ENCODE measurements at regions not wholly inside any gene's neighbourhood (a gene's known extent, or its start where the extent isn't known, plus 50 kb on each side); places are given as distances from the start of the nearest gene placed in this dataset.

- H3K4me1 ChIP-seq (ENCODE audit: insufficient read depth, low read length): no peaks in the 10 kb centered on the region; the same call in 1 of the 2 replicates
- no peak overlapping the region for H3K9ac ChIP-seq (ENCODE audit: extremely low read depth, insufficient read length, low read length)
- no peak overlapping the region for H3K56ac ChIP-seq (ENCODE audit: insufficient read length, low read depth, low read length)
- TF ChIP-seq, protein P1, sequence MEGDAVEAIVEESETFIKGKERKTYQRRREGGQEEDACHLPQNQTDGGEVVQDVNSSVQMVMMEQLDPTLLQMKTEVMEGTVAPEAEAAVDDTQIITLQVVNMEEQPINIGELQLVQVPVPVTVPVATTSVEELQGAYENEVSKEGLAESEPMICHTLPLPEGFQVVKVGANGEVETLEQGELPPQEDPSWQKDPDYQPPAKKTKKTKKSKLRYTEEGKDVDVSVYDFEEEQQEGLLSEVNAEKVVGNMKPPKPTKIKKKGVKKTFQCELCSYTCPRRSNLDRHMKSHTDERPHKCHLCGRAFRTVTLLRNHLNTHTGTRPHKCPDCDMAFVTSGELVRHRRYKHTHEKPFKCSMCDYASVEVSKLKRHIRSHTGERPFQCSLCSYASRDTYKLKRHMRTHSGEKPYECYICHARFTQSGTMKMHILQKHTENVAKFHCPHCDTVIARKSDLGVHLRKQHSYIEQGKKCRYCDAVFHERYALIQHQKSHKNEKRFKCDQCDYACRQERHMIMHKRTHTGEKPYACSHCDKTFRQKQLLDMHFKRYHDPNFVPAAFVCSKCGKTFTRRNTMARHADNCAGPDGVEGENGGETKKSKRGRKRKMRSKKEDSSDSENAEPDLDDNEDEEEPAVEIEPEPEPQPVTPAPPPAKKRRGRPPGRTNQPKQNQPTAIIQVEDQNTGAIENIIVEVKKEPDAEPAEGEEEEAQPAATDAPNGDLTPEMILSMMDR (conservative IDR thresholded peaks at IDR 0.05): no peak
- H2AFZ ChIP-seq (ENCODE audit: low read length): no peak overlapping the region
- no peaks in the 10 kb centered on the region for H4K20me1 ChIP-seq (ENCODE audit: control insufficient read depth, insufficient read depth, insufficient read length)
- no peak overlapping the region for H2BK120ac ChIP-seq (ENCODE audit: low read depth, low read length, poor library complexity, severe bottlenecking)
- no peak overlapping the region for H3K18ac ChIP-seq (ENCODE audit: insufficient read length, low read depth, low read length)
- no peak overlapping the region for H3K4me2 ChIP-seq (ENCODE audit: insufficient read depth, insufficient read length, low read length)
- no peak overlapping the region for H4K5ac ChIP-seq (ENCODE audit: insufficient read length, low read depth, low read length)
- Mint-ChIP-seq H3K4me1 (peaks cover 12 to 14% of the 10 kb centered on the region in 2 experiments), H3K27ac (no peak overlapping the region), H3K27me3 (ENCODE audit: low read depth) (no peaks in the 10 kb centered on the region), H3K36me3 (ENCODE audit: insufficient read depth in 1 of 3, low read depth in 3 of 3) (peaks cover 0 to 5% (median 0%) of the 10 kb centered on the region in 3 experiments; a peak in 2 of 7 replicates), H3K9me3 (peaks cover 0 to 4% of the 10 kb centered on the region in 2 experiments; a peak in 2 of 5 replicates), H3K4me3 (no peak overlapping the region)
- no peak for DNase-seq
- no peak overlapping the region for H3K4ac ChIP-seq (ENCODE audit: low read depth, low read length)
- H4K8ac ChIP-seq (replicated peaks; ENCODE audit: insufficient read length, low read depth, low read length): no peak overlapping the region
- H2AK5ac ChIP-seq (ENCODE audit: insufficient read length, low read length): no peak overlapping the region
- no peaks in the 10 kb centered on the region for H3K79me1 ChIP-seq (ENCODE audit: insufficient read depth, low read depth, low read length, poor library complexity, severe bottlenecking)
- H2BK12ac ChIP-seq (ENCODE audit: insufficient read length, low read depth, low read length): no peak overlapping the region
- H3K79me2 ChIP-seq (ENCODE audit: insufficient read depth, low read length): no peaks in the 10 kb centered on the region
- H3K23ac ChIP-seq (ENCODE audit: insufficient read length, low read depth, low read length): no peak overlapping the region
- H2BK20ac ChIP-seq (ENCODE audit: low read depth, low read length, poor library complexity, severe bottlenecking): no peak overlapping the region
- H3K23me2 ChIP-seq (ENCODE audit: insufficient read length, low read depth, low read length, poor library complexity, severe bottlenecking): no peaks in the 10 kb centered on the region
- H2BK15ac ChIP-seq (ENCODE audit: low read depth, low read length): no peak overlapping the region
- H3K9me3 ChIP-seq (ENCODE audit: control insufficient read depth, low read depth, low read length): no peaks in the 10 kb centered on the region
- no peak overlapping the region for H3K14ac ChIP-seq (ENCODE audit: insufficient read depth, low read length)
- H3K27me3 ChIP-seq (ENCODE audit: insufficient read depth, low read length): no peaks in the 10 kb centered on the region
- no peak overlapping the region for H3T11ph ChIP-seq (ENCODE audit: low read length)
- no peak overlapping the region for H4K91ac ChIP-seq (ENCODE audit: insufficient read length, low read depth, low read length)
- H3K27ac ChIP-seq (ENCODE audit: insufficient read length, low read depth, low read length): no peak overlapping the region
- no peak overlapping the region for H2BK5ac ChIP-seq (ENCODE audit: insufficient read length, low read length)
Measured at GRCh38 chr5:106014262-106014661, 1656.5 kb downstream of the EFNA5 start.
